Neural cell (in vitro differentiated cells): ENCODE measurements at regions not wholly inside any gene's neighbourhood (a gene's known extent, or its start where the extent isn't known, plus 50 kb on each side); places are given as distances from the start of the nearest gene placed in this dataset.

Experiments
- H2AFZ ChIP-seq: fragments of 200-600, 300-800 bp; sonication (generic), shearing (Covaris generic); 2 replicates; pipeline ENCODE4 v1.6.0; 2014; ENCODE audit warnings: low read depth, mild to moderate bottlenecking, antibody characterized with exemption, low read length, moderate library complexity
- H3F3A ChIP-seq: fragments of 200-600 bp; shearing (Covaris generic); 2 replicates; pipeline ENCODE4 v1.6.1; 2016; ENCODE audit warnings: mild to moderate bottlenecking, moderate library complexity, mixed read lengths, antibody characterized with exemption, low read length; ENCODE audit not compliant: insufficient read depth, poor library complexity, severe bottlenecking
- H3K27ac ChIP-seq: fragments of 200-600, 300-800 bp; sonication (generic), shearing (Covaris generic); 2 replicates; pipeline ENCODE4 v1.5.1; 2014; ENCODE audit warnings: mild to moderate bottlenecking, low read length, moderate library complexity
- H3K27me3 ChIP-seq: fragments of 300-800, 200-600 bp; sonication (generic), shearing (Covaris generic); 2 replicates; pipeline ENCODE4 v1.6.0; 2014; ENCODE audit warnings: mild to moderate bottlenecking, low read depth, low read length, moderate library complexity; ENCODE audit not compliant: insufficient read depth
- H3K36me3 ChIP-seq: fragments of 300-800, 200-600 bp; sonication (generic), shearing (Covaris generic); 2 replicates; pipeline ENCODE4 v1.5.1; 2014; ENCODE audit warnings: mild to moderate bottlenecking, antibody characterized with exemption, low read length, moderate library complexity; ENCODE audit not compliant: insufficient read depth
- H3K4me2 ChIP-seq: fragments of 300-800, 200-600 bp; sonication (generic), shearing (Covaris generic); 2 replicates; pipeline ENCODE4 v1.6.0; 2014; ENCODE audit warnings: mild to moderate bottlenecking, low read length
- H3K4me3 ChIP-seq: fragments of 300-800, 200-600 bp; sonication (generic), shearing (Covaris generic); 2 replicates; pipeline ENCODE4 v1.5.1; 2014; ENCODE audit warnings: mild to moderate bottlenecking, low read length, moderate library complexity
- H3K79me2 ChIP-seq: fragments of 200-600 bp; shearing (Covaris generic); replicated peaks from 2 replicates; pipeline ENCODE4 v1.6.0; 2014; ENCODE audit warnings: mild to moderate bottlenecking, low read length, moderate library complexity; ENCODE audit not compliant: insufficient read depth
- H3K9ac ChIP-seq: fragments of 300-800, 200-600 bp; sonication (generic), shearing (Covaris generic); 2 replicates; pipeline ENCODE4 v1.6.1; 2016; ENCODE audit warnings: mild to moderate bottlenecking, low read length, mixed read lengths
- H3K9me2 ChIP-seq: fragments of 200-600 bp; shearing (Covaris generic); 2 replicates; pipeline ENCODE4 v1.6.1; 2016; ENCODE audit warnings: mild to moderate bottlenecking, low read length, mixed read lengths; ENCODE audit not compliant: insufficient read depth
- H3K9me3 ChIP-seq: fragments of 200-600, 300-800 bp; sonication (generic), shearing (Covaris generic); 2 replicates; pipeline ENCODE4 v1.6.1; 2016; ENCODE audit warnings: mild to moderate bottlenecking, mixed run types, low read length, moderate library complexity, mixed read lengths
- H4K20me1 ChIP-seq: fragments of 200-600 bp; shearing (Covaris generic); 2 replicates; pipeline ENCODE4 v1.6.1; 2016; ENCODE audit warnings: mild to moderate bottlenecking, mixed run types; ENCODE audit not compliant: insufficient read depth
- CTCF ChIP-seq: fragments of 450-650 bp; IDR thresholded peaks from 2 replicates; pipeline ENCODE4 v1.5.1; 2014; ENCODE audit warnings: antibody characterized with exemption, mild to moderate bottlenecking, moderate library complexity; ENCODE audit not compliant: poor library complexity, severe bottlenecking
- EP300 ChIP-seq: fragments of 450-650 bp; conservative IDR thresholded peaks from 2 replicates; pipeline ENCODE4 v1.6.1; 2014; ENCODE audit warnings: antibody characterized with exemption, mild to moderate bottlenecking, moderate library complexity; ENCODE audit not compliant: poor library complexity, severe bottlenecking
- EZH2 ChIP-seq: fragments of 200-600, 300-800 bp; shearing (Covaris generic), sonication (generic); IDR thresholded peaks from 2 replicates; pipeline ENCODE4 v1.6.1; 2014; ENCODE audit warnings: antibody characterized with exemption, low read length, borderline replicate concordance, mild to moderate bottlenecking; ENCODE audit not compliant: insufficient read depth, poor library complexity, severe bottlenecking
- MXI1 ChIP-seq: fragments of 450-650 bp; conservative IDR thresholded peaks from 2 replicates; pipeline ENCODE4 v1.6.1; 2014; ENCODE audit warnings: antibody characterized with exemption, mild to moderate bottlenecking; ENCODE audit not compliant: poor library complexity, severe bottlenecking
- POLR2AphosphoS5 ChIP-seq: IDR thresholded peaks from 2 replicates; pipeline ENCODE4 v1.6.1; 2012
- RAD21 ChIP-seq: fragments of 450-650 bp; conservative IDR thresholded peaks from 2 replicates; pipeline ENCODE4 v1.6.1; 2014; ENCODE audit warnings: antibody characterized with exemption, mild to moderate bottlenecking, moderate library complexity
- REST ChIP-seq: IDR thresholded peaks from 2 replicates; pipeline ENCODE4 v1.6.1; 2012; ENCODE audit warnings: borderline replicate concordance
- SMC3 ChIP-seq: fragments of 450-650 bp; conservative IDR thresholded peaks from 2 replicates; pipeline ENCODE4 v1.6.1; 2014; ENCODE audit warnings: antibody characterized with exemption, mild to moderate bottlenecking, moderate library complexity; ENCODE audit not compliant: poor library complexity
- TAF1 ChIP-seq: IDR thresholded peaks from 2 replicates; pipeline ENCODE4 v1.6.1; 2012; ENCODE audit warnings: low read depth

GRCh38 chr12:107891967-107892366 lies 117.5 kb downstream of the ASCL4 start:
- no peak overlapping the region for H3K4me2 ChIP-seq
- no peaks in the 10 kb centered on the region for H3K27me3 ChIP-seq
- TF ChIP-seq REST = no peak
- TF ChIP-seq POLR2AphosphoS5 = no peak
- TF ChIP-seq CTCF = no peak
- TF ChIP-seq EP300 = no peak
- TF ChIP-seq RAD21 = no peak
- no peak for TF ChIP-seq EZH2
- no peak for TF ChIP-seq SMC3
- no peak for TF ChIP-seq TAF1
- TF ChIP-seq MXI1 = no peak
- no peak overlapping the region for H3K27ac ChIP-seq
- H3K9me3 ChIP-seq = no peaks in the 10 kb centered on the region
- no peak overlapping the region for H3K9ac ChIP-seq
- H3K9me2 ChIP-seq = no peaks in the 10 kb centered on the region
- H4K20me1 ChIP-seq = no peaks in the 10 kb centered on the region
- H3K4me3 ChIP-seq = no peak overlapping the region
- H3K79me2 ChIP-seq = no peaks in the 10 kb centered on the region
- H2AFZ ChIP-seq = no peak overlapping the region
- H3F3A ChIP-seq = no peaks in the 10 kb centered on the region
- no peaks in the 10 kb centered on the region for H3K36me3 ChIP-seq

GRCh38 chr12:107894589-107894988 lies 120.1 kb downstream of the ASCL4 start:
- H3K79me2 ChIP-seq = no peaks in the 10 kb centered on the region
- H3F3A ChIP-seq = no peaks in the 10 kb centered on the region
- H4K20me1 ChIP-seq = no peaks in the 10 kb centered on the region
- no peak overlapping the region for H3K4me2 ChIP-seq
- no peak overlapping the region for H3K4me3 ChIP-seq
- no peak overlapping the region for H3K9ac ChIP-seq
- H3K36me3 ChIP-seq = no peaks in the 10 kb centered on the region
- no peak overlapping the region for H2AFZ ChIP-seq
- H3K27ac ChIP-seq = no peak overlapping the region
- TF ChIP-seq TAF1 (no peak), POLR2AphosphoS5 (no peak), REST (no peak), MXI1 (no peak)
- no peaks in the 10 kb centered on the region for H3K27me3 ChIP-seq
- no peaks in the 10 kb centered on the region for H3K9me3 ChIP-seq
- no peaks in the 10 kb centered on the region for H3K9me2 ChIP-seq
